GM23338 (cell line): ENCODE measurements at regions not wholly inside any gene's neighbourhood (a gene's known extent, or its start where the extent isn't known, plus 50 kb on each side); places are given as distances from the start of the nearest gene placed in this dataset.

Experiments
- ATAC-seq: fragments of 200-7000 bp; cut with Tn5 transposase; 3 replicates; pipeline ENCODE4 v1.9.1; 2020
- DNase-seq: peaks from one replicate; pipeline ENCODE4 v3.0.0-alpha.2; 2015; ENCODE audit warnings: low spot score
- H2AFZ ChIP-seq: fragments of 200-600 bp; sonication (generic); 2 replicates; pipeline ENCODE4 v1.8.0; 2016; ENCODE audit warnings: antibody characterized with exemption, mild to moderate bottlenecking, moderate library complexity
- H3F3A ChIP-seq: fragments of 200-600 bp; sonication (generic); replicated peaks from 2 replicates; pipeline ENCODE4 v1.8.0; 2017; ENCODE audit warnings: antibody characterized with exemption, mixed run types, low read depth
- H3K27ac ChIP-seq: fragments of 200-600 bp; sonication (generic); 2 replicates; pipeline ENCODE4 v1.6.1; 2016; ENCODE audit warnings: low read depth
- H3K27me3 ChIP-seq: fragments of 200-600 bp; sonication (generic); 2 replicates; pipeline ENCODE4 v1.8.0; 2016; ENCODE audit warnings: mild to moderate bottlenecking, mixed run types, moderate library complexity; ENCODE audit not compliant: insufficient read depth
- H3K36me3 ChIP-seq: fragments of 200-600 bp; sonication (generic); 2 replicates; pipeline ENCODE4 v1.8.0; 2016; ENCODE audit warnings: mild to moderate bottlenecking; ENCODE audit not compliant: insufficient read depth
- H3K4me1 ChIP-seq: fragments of 200-600 bp; sonication (generic); 2 replicates; pipeline ENCODE4 v1.8.0; 2016; ENCODE audit warnings: mild to moderate bottlenecking, moderate library complexity; ENCODE audit not compliant: insufficient read depth
- H3K4me2 ChIP-seq: fragments of 200-600 bp; sonication (generic); 2 replicates; pipeline ENCODE4 v1.7.1; 2017; ENCODE audit warnings: mixed run types
- H3K4me3 ChIP-seq: fragments of 200-600 bp; sonication (generic); 2 replicates; pipeline ENCODE4 v1.6.1; 2016; ENCODE audit warnings: mixed run types
- H3K79me2 ChIP-seq: fragments of 200-600 bp; sonication (generic); replicated peaks from 2 replicates; pipeline ENCODE4 v1.8.0; 2017; ENCODE audit warnings: mild to moderate bottlenecking; ENCODE audit not compliant: insufficient read depth
- H3K9me2 ChIP-seq: fragments of 200-600 bp; sonication (generic); 2 replicates; pipeline ENCODE4 v1.8.0; 2017; ENCODE audit not compliant: insufficient read depth
- H4K20me1 ChIP-seq: fragments of 200-600 bp; sonication (generic); replicated peaks from 2 replicates; pipeline ENCODE4 v1.8.0; 2017; ENCODE audit warnings: mild to moderate bottlenecking; ENCODE audit not compliant: insufficient read depth
- H3K27ac Mint-ChIP-seq: 2 replicates; pipeline ENCODE4 v1.8.0; 2020; ENCODE audit warnings: inconsistent platforms, mild to moderate bottlenecking, moderate library complexity, mixed read lengths
- H3K27me3 Mint-ChIP-seq: 3 replicates; pipeline ENCODE4 v1.8.0; 2022; ENCODE audit warnings: low read depth, mild to moderate bottlenecking, moderate library complexity, mixed read lengths, inconsistent platforms; ENCODE audit not compliant: insufficient read depth, poor library complexity
- H3K36me3 Mint-ChIP-seq: 3 replicates; pipeline ENCODE4 v1.8.0; 2021; ENCODE audit warnings: low read depth, mild to moderate bottlenecking, inconsistent platforms, moderate library complexity, mixed read lengths
- H3K4me1 Mint-ChIP-seq: 3 replicates; pipeline ENCODE4 v1.8.0; 2020; ENCODE audit warnings: mild to moderate bottlenecking, inconsistent platforms, mixed read lengths
- H3K4me3 Mint-ChIP-seq: 3 replicates; pipeline ENCODE4 v1.8.0; 2021; ENCODE audit warnings: moderate library complexity, mild to moderate bottlenecking, inconsistent platforms, mixed read lengths
- H3K9me3 Mint-ChIP-seq: 3 replicates; pipeline ENCODE4 v1.8.0; 2020; ENCODE audit warnings: moderate library complexity, mild to moderate bottlenecking, inconsistent platforms, mixed read lengths
- CREB1 ChIP-seq: fragments of 250-450 bp; sonication (Bioruptor Pico); IDR thresholded peaks from 2 replicates; pipeline ENCODE4 v1.5.0; 2020; ENCODE audit warnings: low read depth, mild to moderate bottlenecking, moderate library complexity
- EZH2 ChIP-seq: fragments of 200-600 bp; sonication (generic); IDR thresholded peaks from one replicate; pipeline ENCODE4 v1.8.0; 2017; ENCODE audit warnings: antibody characterized with exemption, mild to moderate bottlenecking, low read depth; ENCODE audit not compliant: unreplicated experiment
- JUNB ChIP-seq: IDR thresholded peaks from one replicate; pipeline ENCODE4 v1.6.1; 2016; ENCODE audit warnings: antibody characterized with exemption; ENCODE audit not compliant: unreplicated experiment
- NANOG ChIP-seq: IDR thresholded peaks from 2 replicates; pipeline ENCODE4 v1.6.1; 2016; ENCODE audit warnings: antibody characterized with exemption, borderline replicate concordance
- POLR2AphosphoS5 ChIP-seq: IDR thresholded peaks from 2 replicates; pipeline ENCODE4 v1.6.1; 2016; ENCODE audit warnings: antibody characterized with exemption, low read depth
- STAT1 ChIP-seq: IDR thresholded peaks from one replicate; pipeline ENCODE4 v1.6.1; 2016; ENCODE audit warnings: antibody characterized with exemption; ENCODE audit not compliant: unreplicated experiment
- ZNF114 ChIP-seq: fragments of 250-450 bp; sonication (Bioruptor Pico); IDR thresholded peaks from 2 replicates; pipeline ENCODE4 v1.5.0; 2020; ENCODE audit warnings: mild to moderate bottlenecking, moderate library complexity
- ZNF331 ChIP-seq: fragments of 250-450 bp; sonication (Bioruptor Pico); IDR thresholded peaks from 2 replicates; pipeline ENCODE4 v1.5.0; 2020; ENCODE audit warnings: low read depth, mild to moderate bottlenecking, moderate library complexity
- TF ChIP-seq, protein P1 (sequence below), 2 experiments: fragments of 200-600 bp in 1 of 2; sonication (generic) in 1 of 2; conservative IDR thresholded peaks; 2 replicates each; pipeline versions ENCODE4 v1.5.1 to v1.6.1; 2016 to 2017; ENCODE audit warnings: antibody characterized with exemption in 2 of 2, low read depth in 2 of 2, mild to moderate bottlenecking in 2 of 2, moderate library complexity in 1 of 2
- TF ChIP-seq, protein P2 (sequence below): IDR thresholded peaks from 2 replicates; pipeline ENCODE4 v1.6.1; 2016; ENCODE audit warnings: antibody characterized with exemption
- TF ChIP-seq, protein P3 (sequence below): IDR thresholded peaks from one replicate; pipeline ENCODE4 v1.6.1; 2018; ENCODE audit warnings: antibody characterized with exemption; ENCODE audit not compliant: unreplicated experiment

DNA sequence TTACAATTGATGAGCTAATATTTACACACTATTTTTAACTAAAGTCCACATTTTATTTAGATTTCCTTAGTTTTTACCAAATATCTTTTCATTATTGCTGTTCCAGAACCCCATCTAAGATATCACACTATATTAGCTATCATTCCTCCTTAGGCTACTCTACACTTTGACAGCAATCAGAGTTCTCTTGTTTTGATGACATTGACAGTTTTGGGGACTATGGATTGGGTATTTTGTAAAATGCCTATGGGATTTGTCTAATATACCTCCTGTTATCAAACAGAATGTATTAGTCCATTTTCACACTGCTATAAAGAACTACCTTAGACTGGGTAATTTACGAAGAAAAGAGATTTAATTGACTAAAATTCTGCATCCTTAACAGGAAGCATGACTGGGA, 489.1 kb downstream of the FOXG1 start:
- no peak overlapping the region for H3K27ac Mint-ChIP-seq
- H3K4me2 ChIP-seq = no peak overlapping the region
- no peak for ATAC-seq

GRCh38 chr14:29262979-29263378, 496.4 kb downstream of the FOXG1 start:
- Histone ChIP-seq H3K4me3 (no peak overlapping the region), H3K4me2 (no peak overlapping the region), H3K79me2 (no peaks in the 10 kb centered on the region), H3F3A (no peaks in the 10 kb centered on the region), H2AFZ (no peak overlapping the region), H4K20me1 (no peaks in the 10 kb centered on the region), H3K27me3 (no peaks in the 10 kb centered on the region), H3K9me2 (no peaks in the 10 kb centered on the region), H3K36me3 (no peaks in the 10 kb centered on the region), H3K27ac (no peak overlapping the region), H3K4me1 (no peaks in the 10 kb centered on the region)
- DNase-seq (no peak), ATAC-seq (no peak)
- Mint-ChIP-seq H3K4me1 (no peaks in the 10 kb centered on the region), H3K36me3 (no peaks in the 10 kb centered on the region), H3K27ac (no peak overlapping the region), H3K9me3 (no peaks in the 10 kb centered on the region; the same call in 2 of the 3 replicates), H3K4me3 (no peak overlapping the region), H3K27me3 (peaks cover 1% of the 10 kb centered on the region)
- TF ChIP-seq CREB1 (CRISPR knock-in tag) = no peak
- TF ChIP-seq JUNB = no peak
- TF ChIP-seq, protein P1, sequence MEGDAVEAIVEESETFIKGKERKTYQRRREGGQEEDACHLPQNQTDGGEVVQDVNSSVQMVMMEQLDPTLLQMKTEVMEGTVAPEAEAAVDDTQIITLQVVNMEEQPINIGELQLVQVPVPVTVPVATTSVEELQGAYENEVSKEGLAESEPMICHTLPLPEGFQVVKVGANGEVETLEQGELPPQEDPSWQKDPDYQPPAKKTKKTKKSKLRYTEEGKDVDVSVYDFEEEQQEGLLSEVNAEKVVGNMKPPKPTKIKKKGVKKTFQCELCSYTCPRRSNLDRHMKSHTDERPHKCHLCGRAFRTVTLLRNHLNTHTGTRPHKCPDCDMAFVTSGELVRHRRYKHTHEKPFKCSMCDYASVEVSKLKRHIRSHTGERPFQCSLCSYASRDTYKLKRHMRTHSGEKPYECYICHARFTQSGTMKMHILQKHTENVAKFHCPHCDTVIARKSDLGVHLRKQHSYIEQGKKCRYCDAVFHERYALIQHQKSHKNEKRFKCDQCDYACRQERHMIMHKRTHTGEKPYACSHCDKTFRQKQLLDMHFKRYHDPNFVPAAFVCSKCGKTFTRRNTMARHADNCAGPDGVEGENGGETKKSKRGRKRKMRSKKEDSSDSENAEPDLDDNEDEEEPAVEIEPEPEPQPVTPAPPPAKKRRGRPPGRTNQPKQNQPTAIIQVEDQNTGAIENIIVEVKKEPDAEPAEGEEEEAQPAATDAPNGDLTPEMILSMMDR (conservative IDR thresholded peaks at IDR 0.05; ENCODE audit: low read depth in 2 of 2) = no peak
- no peak for TF ChIP-seq STAT1
- TF ChIP-seq, protein P2, sequence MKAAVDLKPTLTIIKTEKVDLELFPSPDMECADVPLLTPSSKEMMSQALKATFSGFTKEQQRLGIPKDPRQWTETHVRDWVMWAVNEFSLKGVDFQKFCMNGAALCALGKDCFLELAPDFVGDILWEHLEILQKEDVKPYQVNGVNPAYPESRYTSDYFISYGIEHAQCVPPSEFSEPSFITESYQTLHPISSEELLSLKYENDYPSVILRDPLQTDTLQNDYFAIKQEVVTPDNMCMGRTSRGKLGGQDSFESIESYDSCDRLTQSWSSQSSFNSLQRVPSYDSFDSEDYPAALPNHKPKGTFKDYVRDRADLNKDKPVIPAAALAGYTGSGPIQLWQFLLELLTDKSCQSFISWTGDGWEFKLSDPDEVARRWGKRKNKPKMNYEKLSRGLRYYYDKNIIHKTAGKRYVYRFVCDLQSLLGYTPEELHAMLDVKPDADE = no peak
- TF ChIP-seq NANOG = no peak
- TF ChIP-seq EZH2 = no peak

More for the DNA sequence above, 489.1 kb downstream of the FOXG1 start:
- Histone ChIP-seq H3K27ac (no peak overlapping the region), H3F3A (no peaks in the 10 kb centered on the region), H3K36me3 (no peaks in the 10 kb centered on the region), H3K27me3 (no peaks in the 10 kb centered on the region), H3K4me3 (no peak overlapping the region), H2AFZ (no peak overlapping the region), H3K9me2 (no peaks in the 10 kb centered on the region), H4K20me1 (no peaks in the 10 kb centered on the region), H3K79me2 (no peaks in the 10 kb centered on the region), H3K4me1 (no peaks in the 10 kb centered on the region)
- H3K4me3 Mint-ChIP-seq = no peak overlapping the region
- no peaks in the 10 kb centered on the region for H3K27me3 Mint-ChIP-seq
- no peaks in the 10 kb centered on the region for H3K4me1 Mint-ChIP-seq
- peaks cover 14% of the 10 kb centered on the region for H3K9me3 Mint-ChIP-seq
- no peak for DNase-seq
- H3K36me3 Mint-ChIP-seq = peaks cover 5% of the 10 kb centered on the region; the same call in 1 of the 3 replicates
- TF ChIP-seq, protein P2 = no peak
- TF ChIP-seq JUNB = no peak
- TF ChIP-seq ZNF114 (CRISPR knock-in tag) = no peak
- TF ChIP-seq, protein P3, sequence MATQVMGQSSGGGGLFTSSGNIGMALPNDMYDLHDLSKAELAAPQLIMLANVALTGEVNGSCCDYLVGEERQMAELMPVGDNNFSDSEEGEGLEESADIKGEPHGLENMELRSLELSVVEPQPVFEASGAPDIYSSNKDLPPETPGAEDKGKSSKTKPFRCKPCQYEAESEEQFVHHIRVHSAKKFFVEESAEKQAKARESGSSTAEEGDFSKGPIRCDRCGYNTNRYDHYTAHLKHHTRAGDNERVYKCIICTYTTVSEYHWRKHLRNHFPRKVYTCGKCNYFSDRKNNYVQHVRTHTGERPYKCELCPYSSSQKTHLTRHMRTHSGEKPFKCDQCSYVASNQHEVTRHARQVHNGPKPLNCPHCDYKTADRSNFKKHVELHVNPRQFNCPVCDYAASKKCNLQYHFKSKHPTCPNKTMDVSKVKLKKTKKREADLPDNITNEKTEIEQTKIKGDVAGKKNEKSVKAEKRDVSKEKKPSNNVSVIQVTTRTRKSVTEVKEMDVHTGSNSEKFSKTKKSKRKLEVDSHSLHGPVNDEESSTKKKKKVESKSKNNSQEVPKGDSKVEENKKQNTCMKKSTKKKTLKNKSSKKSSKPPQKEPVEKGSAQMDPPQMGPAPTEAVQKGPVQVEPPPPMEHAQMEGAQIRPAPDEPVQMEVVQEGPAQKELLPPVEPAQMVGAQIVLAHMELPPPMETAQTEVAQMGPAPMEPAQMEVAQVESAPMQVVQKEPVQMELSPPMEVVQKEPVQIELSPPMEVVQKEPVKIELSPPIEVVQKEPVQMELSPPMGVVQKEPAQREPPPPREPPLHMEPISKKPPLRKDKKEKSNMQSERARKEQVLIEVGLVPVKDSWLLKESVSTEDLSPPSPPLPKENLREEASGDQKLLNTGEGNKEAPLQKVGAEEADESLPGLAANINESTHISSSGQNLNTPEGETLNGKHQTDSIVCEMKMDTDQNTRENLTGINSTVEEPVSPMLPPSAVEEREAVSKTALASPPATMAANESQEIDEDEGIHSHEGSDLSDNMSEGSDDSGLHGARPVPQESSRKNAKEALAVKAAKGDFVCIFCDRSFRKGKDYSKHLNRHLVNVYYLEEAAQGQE = no peak
- no peak for TF ChIP-seq CREB1 (CRISPR knock-in tag)
- TF ChIP-seq STAT1 = no peak
- TF ChIP-seq ZNF331 (CRISPR knock-in tag) = no peak
- TF ChIP-seq POLR2AphosphoS5 = no peak
- TF ChIP-seq NANOG = no peak
